ENCODE measurements at regions not wholly inside any gene's neighbourhood (a gene's known extent, or its start where the extent isn't known, plus 50 kb on each side); places are given as distances from the start of the nearest gene placed in this dataset.
"Not testable (repeated sequence)": the region's sequence is repeated elsewhere in the genome, so short reads cannot be mapped to it uniquely, and the experiment has no call there.

DNA sequence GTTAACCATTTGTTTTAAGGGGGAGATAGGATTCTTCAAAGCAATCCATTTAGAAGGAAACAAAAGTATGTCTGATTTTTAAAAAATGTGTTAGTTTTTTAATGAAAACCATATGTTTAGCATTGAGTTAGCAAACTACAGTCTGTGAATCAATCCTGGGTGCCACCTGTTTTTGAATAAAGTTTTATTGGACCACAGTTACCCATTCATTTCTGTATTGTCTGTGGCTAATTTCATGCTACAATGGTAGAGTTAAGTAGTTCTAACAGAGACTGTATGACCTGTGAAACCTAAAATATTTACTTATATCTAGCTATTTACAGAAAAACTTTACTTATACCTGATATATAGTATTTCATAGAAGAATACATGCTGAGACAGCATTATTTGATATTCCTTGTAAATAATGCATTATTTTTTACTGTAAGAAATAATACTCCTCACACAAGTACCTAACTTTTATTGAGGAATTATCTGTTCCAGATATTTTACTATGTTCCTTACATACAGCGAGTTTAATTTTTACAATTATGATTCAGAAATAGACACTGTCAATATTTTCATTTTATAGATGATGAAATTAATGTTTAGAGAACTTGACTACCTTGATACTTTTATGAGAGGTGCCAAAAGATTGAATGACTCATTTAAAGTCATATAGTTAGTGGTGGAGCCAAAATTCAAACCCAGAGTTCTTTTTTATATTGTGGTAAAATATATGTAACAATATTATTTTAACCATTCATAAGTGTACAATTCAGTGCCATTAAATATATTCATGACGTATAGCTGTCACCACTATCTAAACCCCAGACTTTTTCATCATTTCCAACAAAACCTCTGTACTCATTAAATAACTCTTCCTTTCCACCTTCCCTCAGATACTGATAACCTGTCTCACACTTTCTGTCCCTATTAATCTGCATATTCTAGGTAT is 122.0 kb downstream of the GLUD2 start:
- no peak for DNase-seq (ENCODE audit: low read depth)

DNA sequence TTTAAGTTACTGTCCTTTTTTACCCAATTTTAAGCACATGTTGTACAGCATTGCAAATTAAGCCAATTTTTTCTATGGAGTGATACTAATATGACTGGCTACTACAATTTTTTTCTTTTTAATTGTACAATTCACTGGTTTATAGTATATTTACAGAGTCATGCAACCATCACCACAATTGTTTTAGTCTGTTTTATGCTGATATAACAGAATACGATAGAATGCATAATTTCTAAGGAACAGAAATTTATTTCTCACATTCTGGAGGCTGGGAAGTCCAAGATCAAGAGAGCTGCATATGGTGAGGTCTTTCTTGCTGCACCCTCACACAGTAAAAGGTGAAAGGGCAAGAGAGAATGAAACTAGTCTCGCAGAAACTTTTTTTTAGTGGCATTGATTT is 125.3 kb downstream of the GLUD2 start:
- no peak for DNase-seq (ENCODE audit: low read depth)

DNA sequence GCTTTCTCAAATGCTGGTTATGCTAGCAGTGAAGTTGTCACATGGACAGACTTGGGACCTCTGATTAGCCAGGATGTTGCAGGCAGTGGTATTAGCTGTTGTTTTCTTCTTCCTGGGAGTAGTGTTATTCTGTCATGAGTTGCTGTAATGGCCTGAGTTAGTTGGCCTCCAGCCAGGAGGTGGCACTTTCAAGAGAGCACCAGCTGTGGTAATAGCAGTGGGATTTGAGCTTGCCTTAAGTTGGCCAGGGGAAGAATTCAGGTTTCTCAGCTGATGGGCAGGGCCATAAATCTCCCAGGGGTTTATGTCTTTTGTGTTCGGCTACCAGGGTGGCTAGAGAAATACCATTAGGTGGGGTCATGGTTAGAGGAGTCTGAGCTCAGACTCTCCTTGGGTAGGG is 132.6 kb downstream of the GLUD2 start:
- no peak for DNase-seq (ENCODE audit: low read depth)

DNA sequence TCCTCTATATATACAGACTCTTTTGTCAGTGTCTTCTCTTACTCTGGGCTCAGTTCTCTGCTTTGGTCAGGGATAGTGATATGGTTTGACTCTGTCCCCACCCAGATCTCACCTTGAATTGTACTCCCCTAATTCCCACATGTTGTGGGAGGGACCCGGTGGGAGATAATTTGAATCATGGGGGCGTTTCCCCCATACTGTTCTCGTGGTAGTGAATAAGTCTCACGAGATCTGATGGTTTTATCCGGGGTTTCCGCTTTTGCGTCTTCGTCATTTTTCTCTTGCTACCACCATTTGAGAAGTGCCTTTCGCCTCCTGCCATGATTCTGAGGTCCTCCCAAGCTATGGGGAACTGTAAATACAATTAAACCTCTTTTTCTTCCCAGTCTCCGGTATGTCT is 144.4 kb downstream of the GLUD2 start:
- DNase-seq (ENCODE audit: low read depth) = no peak

DNA sequence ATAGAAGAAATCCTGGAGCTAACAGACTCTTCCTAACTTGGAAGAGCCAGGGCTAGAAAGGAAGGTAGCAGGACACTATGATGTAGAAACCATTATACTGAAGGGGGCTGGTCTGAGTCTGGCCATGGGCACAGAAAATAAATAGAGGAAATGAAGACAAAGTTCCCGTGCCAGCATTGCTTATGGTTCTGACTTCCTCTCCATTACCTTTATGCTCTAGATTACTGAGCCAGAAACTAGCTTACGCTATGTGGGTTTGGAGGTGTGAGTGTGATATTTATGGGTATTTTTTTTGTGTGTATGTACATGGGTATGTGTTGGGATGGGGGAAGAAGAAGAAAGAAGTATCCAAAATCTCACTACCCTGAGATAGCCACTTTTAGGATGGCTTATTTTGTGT is 148.3 kb downstream of the GLUD2 start:
- DNase-seq (ENCODE audit: low read depth) = no peak

DNA sequence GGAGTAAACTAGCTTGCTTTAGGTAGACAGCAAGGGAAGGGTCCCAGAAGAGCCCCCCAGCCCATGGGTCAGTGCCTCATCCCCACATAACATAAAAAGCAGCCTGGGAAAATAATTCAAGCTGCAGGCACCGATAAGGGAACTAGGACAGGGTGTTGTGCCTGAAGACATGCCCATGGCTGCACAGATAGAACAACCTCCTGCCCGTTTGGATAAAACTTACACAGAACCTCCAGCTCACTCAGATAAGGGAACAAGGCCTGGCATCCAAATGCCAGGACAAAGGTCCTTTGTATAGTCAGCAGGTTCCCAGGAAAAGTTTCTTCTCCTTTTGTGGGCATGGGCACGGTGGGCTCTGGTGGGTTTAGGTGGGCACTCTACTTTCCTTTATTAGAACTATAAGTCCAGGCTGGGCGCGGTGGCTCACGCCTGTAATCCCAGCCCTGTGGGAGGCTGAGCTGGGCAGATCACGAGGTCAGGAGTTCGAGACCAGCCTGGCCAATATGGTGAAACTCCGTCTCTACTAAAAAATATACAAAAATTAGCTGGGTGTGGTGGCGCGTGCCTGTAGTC is 149.5 kb downstream of the GLUD2 start:
- not testable (repeated sequence) for DNase-seq (ENCODE audit: low read depth)

DNA sequence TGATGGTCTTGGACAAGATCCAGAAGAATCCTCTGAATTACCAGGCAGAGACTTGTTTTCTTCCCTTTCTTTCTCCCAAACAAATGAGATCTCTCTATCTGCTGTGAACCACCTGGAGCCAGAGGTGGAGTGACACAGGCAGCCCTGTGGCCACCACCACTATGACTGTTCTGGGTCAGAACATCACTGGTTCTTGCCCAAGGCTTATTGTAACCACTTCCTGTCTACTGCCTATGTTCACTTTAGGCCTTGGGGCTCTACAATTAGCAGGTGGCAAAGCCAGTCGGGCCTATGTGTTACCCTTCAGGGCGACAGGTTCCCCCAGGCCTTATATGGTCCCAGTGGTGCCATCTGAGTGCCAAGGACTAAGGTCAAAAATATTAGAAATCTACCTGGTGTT is 161.2 kb downstream of the GLUD2 start:
- no peak for DNase-seq (ENCODE audit: low read depth)

DNA sequence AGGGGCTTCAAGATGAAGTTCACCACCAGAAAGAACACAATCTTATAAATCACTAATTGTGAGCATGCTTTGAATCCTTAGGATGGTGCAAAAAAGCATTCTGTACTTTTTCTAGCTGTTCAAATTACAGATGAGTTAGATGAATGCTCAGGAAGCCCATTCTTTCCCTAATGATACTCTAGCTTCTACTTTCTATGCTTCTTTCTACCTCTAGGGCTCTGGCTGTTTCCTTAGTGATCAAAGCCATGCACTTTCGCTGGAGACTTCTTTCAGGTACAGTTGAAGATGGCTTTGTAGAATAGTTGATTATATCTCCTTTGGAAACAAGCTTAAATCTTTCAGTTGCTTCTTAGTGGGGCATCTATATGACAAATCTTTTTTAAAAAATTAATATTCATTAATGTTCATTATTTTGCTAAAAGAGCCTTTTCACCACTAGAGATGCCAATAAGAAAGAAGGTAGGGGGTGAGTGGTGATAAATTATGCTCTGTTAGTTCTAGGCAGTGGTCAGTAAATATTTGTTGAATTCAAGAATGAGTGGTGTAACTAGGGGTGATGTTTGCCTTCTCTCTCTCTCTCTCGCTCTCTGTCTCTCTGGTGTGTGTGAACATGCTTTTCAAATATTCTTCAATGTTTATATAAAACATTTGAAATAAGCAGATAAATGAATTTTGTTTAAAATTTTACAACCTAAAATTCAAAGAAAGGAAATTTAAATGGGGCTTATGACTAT is 169.4 kb downstream of the GLUD2 start:
- DNase-seq (ENCODE audit: low read depth) = no peak

DNA sequence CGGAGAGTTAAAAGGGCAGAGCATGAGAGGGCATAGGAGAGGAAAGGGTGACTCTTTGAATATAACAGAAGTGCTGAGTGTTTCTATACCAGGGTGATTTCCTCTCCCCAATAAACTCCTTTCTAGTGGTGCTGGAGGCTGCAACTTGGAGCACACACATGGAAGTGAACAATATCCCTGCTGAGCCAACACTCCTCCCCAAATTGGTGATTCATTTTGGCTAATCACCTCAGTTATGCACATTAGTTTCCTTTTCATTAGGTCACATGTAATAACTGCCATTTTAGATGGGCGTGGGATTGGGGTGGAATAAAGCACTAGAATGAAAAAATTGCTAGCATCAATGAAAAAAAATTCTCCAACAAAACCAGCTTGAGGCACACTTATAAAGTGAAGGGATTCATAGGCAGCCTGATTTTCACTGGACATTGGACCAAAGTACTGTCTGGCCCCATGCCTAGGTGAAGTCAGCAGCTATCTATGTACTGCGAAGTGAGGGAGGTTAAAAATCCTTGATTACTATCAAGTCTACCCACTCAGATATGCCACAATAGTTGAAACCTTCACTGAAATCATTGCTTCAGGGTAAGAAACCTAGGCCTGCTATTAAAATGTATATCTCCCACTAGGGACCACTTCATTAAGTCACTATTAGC is 174.0 kb downstream of the GLUD2 start:
- no peak for DNase-seq (ENCODE audit: low read depth)

DNA sequence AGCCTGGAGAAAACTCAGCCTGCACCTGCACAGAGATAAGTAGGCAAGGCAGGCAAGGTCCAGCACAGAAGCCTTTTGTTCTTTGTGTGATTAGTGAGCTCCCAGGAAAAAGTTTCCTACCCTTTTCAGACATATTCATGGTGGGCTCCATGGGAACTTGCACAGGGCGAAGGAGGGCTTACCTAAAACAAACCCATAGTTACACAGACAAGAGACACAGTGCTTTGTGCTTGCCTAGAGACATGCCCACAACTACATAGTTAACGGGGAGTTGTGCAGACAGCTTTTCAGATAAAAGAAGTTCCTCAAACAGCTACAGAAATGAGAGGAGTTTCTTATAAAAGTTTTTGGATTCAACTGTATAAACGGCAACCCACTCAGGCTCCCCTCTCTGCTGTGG is 180.5 kb downstream of the GLUD2 start:
- no peak for DNase-seq (ENCODE audit: low read depth)

DNA sequence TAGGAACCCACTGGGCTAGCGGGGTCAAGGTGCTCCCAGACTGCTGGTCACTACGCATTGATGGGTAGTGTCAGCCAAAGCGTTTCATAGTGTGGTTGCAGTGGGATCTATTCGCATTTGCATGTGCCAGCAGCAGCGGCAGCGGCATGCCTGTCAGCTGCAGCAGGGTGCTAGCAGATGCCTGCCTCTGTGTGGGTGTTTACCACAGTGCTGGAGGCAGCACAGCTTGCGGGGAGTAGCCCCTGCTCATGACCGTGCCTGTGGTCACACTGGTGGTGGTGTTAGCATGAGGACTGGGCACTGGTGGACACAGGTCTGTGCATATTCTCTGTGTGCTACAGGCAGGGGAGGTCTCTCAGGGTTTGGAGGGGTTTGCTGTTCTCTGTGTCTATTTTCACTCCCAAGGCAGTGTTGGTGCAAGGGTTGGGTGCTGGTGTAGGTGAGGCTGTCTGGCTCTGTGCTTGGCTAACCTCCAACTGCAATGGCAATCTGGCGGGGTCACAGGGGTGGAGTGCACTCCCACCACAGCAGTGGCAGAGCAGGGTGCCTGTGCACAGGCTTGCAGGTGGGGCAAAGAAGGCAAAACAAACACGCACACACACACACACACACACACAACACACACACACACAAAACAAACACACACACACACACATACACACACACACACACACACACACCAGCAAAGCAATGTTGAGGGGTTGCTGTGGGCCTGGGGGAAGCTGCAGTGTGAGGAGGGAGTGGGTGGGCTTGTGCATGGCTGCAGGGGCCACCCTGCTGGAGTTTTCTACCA is 184.4 kb downstream of the GLUD2 start:
- no peak for DNase-seq (ENCODE audit: low read depth)

DNA sequence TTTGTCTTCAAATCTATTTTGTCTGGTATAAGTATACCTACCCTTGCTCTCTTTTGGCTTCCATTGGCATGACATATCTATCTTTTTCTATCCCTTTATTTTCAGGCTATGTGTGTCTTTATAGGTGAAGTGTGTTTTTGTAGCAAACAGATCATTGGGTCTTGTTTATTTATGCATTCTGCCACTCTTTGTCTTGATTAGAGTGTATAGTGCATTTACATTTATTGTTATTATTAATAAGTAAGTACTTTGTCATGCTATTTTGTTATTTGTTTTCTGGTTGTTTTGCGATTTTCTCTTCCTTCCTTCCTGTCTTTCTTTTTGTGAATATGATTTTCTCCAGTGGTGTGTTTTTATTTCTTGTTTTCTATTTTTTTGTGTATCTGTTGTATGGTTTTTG is 188.6 kb downstream of the GLUD2 start:
- no peak for DNase-seq (ENCODE audit: low read depth)

DNA sequence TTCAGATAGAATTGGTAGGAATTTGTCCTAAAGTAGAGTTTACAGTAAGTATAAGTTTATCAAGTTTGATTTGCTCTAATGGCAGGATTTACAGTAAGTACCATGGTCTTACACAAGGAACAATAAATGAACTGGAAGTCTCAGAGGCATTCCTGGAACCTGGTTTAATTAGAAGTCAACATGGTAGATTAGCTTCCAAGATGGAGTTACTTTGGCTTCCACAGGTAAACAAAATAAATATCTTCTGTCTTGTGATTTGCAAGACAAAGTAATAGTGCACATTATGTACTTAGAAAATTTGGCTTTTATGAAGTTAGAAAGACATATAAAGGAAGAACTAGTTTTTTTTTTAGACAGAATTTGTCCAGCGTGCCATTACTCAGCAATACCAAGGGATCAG is 190.7 kb downstream of the GLUD2 start:
- no peak for DNase-seq (ENCODE audit: low read depth)

DNA sequence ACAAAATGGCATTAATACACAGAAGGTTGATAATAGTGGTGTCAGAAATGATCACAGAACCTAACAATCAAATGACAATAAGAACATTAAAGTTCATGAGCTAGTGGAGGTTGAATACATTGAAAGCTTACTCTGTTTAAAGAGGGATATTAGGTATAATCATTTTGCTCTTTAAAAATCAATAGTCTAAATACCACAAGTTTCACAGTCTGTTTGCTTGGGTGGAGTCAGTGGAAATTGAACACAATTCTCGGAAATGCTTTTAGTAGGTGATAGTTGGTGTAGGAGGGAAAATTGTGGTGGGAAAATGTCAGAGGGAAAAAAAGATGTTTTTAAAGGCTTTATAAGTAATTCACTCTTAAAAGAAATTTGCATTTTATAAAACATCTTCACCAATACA is 197.1 kb downstream of the GLUD2 start:
- no peak for DNase-seq (ENCODE audit: low read depth)

DNA sequence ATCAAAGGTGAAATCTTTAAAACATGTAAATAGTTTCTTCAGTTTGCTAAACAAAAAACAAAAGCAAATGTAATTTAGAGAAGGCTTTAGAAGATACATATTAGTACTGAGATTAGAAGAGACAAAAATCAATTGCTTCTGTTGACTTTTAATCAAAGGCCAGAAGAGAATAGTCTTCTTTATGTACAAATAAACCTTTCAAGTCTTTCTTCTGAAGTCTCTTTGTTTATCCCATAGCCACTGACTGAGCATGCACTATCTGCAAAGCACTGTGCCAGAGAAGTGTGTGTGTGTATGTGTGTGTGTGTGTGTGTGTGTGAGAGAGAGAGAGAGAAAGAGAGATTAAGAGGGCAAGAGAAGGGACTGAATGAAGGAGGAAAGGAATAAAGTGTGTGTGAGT is 198.4 kb downstream of the GLUD2 start:
- no peak for DNase-seq (ENCODE audit: low read depth)

DNA sequence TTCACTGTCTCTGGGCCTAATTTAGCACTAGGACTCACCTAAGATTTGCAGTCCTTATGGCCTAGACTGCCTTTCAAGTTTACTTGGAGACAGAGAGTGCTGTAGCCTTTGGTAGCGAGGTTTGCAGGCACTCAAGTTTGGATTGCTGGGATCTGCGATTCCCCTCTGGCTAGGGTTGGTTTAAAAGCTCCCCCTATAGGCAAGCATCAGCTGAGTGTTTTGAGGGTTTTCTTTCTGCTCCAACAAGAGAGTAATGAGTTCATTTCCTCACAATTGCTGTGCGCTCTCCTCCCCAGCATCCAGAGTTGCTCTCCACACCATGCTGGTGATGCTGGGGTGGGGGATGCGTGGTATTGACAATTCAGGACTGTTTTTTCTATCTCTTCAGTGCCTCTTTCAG is 206.9 kb downstream of the GLUD2 start:
- DNase-seq (ENCODE audit: low read depth) = no peak

DNA sequence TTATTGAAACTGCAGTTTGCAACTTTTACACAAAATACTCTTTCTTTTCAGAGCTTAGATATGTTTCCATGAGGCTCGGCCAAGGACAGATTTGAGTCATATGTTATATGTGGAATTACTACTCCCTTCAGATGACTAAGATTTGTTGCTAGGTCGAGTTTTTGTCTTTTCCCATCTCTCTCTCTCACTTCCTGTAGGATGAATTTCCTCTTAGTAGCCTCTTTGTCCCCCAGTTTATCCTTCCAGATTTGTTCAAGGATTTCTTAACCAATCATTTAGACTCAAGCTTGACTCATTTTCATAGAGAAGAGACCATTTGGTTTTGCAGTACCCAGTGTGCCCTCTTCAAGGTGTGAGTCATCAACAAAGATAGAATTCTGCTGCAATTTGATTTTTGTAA is 209.2 kb downstream of the GLUD2 start:
- DNase-seq (ENCODE audit: low read depth) = peak; percentile 34

DNA sequence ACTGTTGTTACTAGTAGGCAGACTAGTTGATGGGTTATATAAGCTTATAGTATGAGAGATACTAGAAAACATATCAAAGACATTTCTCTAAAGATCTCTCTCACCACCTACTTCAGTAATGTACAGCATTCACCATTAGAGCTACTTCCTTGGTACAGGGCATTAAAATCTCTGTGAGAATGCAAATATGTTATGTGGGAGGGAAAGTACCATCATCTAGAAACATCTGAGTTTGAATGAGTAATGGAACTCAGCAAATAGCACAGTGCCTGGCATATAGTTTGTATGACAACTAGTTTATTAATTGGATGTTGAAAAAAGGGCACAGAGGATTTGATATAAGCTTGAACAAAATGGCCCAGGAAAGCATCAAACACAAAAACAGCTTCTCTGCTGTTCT is 211.1 kb downstream of the GLUD2 start:
- no peak for DNase-seq (ENCODE audit: low read depth)

DNA sequence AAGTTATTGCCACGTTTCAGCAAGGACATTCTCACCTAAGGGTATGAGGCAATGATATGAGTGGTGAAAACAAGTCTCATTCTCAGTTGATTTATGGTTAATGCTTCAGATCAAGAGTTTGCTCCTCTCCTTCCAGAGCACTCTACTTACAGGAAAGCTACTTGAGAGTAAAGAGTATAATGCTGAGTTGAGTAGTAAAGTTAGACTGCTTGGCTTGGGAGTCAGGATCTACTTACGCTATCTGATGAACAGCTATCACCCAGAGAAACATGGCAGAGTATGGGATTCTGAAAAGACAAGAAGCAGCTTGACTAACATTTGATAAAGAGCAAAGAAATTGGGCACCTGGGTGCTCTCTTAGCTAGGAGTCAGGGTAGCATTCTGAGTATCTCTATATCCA is 211.8 kb downstream of the GLUD2 start:
- no peak for DNase-seq (ENCODE audit: low read depth)

DNA sequence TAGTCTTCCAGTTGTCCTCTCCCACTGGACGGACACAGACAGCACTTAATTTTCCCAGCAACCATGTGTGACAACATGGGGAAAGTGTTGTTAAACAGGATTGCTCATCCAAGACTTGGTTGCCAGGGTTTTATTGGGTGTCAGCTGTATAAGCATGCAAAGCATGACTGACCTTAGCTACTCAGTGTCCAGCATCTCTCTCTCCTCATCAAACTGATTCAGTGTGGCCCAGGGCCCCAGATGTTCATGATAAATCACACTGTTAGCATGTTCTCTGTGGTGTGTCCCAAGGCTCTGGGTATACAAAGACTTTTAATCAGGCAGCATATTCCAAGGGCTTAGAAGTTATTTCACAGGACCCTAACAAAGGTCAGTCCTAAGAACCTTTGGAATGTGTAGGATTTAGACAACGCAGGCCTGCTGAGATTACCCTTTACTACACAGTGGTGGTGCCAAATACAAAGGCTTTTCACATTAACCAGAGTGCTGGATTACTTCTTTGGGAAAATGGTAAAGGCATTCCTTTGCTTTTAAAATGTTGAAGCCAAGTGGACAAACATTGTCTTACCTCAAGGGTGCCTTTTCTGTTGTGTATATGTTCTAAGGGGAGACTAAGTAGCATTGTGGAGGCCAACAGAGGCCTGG is 213.3 kb downstream of the GLUD2 start:
- no peak for DNase-seq (ENCODE audit: low read depth)

DNA sequence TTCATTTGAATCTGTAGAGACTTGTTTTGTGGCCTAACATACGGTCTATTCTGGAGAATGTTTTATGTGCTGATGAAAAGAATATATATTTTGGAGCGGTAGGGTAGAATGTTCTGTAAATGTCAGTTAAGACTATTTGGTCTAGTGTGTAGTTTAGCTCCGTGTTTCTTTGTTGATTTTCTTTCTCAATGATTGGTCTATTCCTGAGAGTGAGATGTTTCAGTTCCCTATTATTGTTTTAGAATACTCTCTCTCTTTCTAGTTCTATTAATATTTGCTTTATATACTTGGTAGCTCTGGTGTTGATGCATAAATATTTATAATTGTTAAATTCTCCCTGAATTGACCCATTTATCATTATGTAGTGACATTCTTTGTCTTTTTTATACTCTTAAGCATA is 236.5 kb downstream of the GLUD2 start:
- DNase-seq (ENCODE audit: low read depth) = no peak
